Psoas muscle (tissue), 7 donors: ENCODE measurements at regions not wholly inside any gene's neighbourhood (a gene's known extent, or its start where the extent isn't known, plus 50 kb on each side); places are given as distances from the start of the nearest gene placed in this dataset.

Experiments used
- ATAC-seq, 4 donors: fragments of 200-7000 bp; cut with Tn5 transposase; one replicate each; pipeline ENCODE4 v1.9.1; 2020; ENCODE audit warnings: moderate library complexity in 3 of 4, mild to moderate bottlenecking in 2 of 4
- DNase-seq, 2 donors: peaks; one replicate each; pipeline ENCODE4 v3.0.0-alpha.2; 2020
- H3K27ac ChIP-seq: fragments of 200-600 bp; one replicate; pipeline ENCODE4 v1.8.0; 2022
- H3K27me3 ChIP-seq, 3 donors: fragments of 200-600 bp in 1 of 3; one replicate each; pipeline versions ENCODE4 v1.6.1 to v1.8.0; 2013 to 2022; ENCODE audit warnings: low read length in 2 of 3, mild to moderate bottlenecking in 2 of 3, moderate library complexity in 1 of 3; ENCODE audit not compliant: insufficient read depth in 3 of 3
- H3K36me3 ChIP-seq, 2 donors: fragments of 200-600 bp in 1 of 2; one replicate each; pipeline versions ENCODE4 v1.6.1 to v1.8.0; 2013 to 2022; ENCODE audit warnings: low read depth in 1 of 2, mild to moderate bottlenecking in 1 of 2, moderate library complexity in 1 of 2; ENCODE audit not compliant: insufficient read depth in 1 of 2
- H3K4me1 ChIP-seq: fragments of 200-600 bp; one replicate; pipeline ENCODE4 v1.8.0; 2022
- H3K4me3 ChIP-seq: fragments of 200-600 bp; one replicate; pipeline ENCODE4 v1.8.0; 2022; ENCODE audit warnings: mild to moderate bottlenecking
- H3K9me3 ChIP-seq: fragments of 200-600 bp; one replicate; pipeline ENCODE4 v1.8.0; 2022
- CTCF ChIP-seq: fragments of 200-600 bp; IDR thresholded peaks from one replicate; pipeline ENCODE4 v1.8.0; 2022; ENCODE audit warnings: antibody characterized with exemption
- WGBS, 3 donors: extraction: QIAGEN DNeasy Blood & Tissue Kit; methylation state at CpG; one replicate each; pipeline versions ENCODE4 v1.1.6 to v1.1.7; 2013; 5-methylcytosine and 5-hydroxymethylcytosine counted together
- intact Hi-C, 2 donors: fragments of 100-400 bp; cut with DNase I; formaldehyde crosslinking; loops; one replicate each; pipeline versions ENCODE4 v1.11.0 to v1.14.2; 2022
- donor health status: healthy with polysubstance abuse.
- donor health status: DM: no; HTN: no; CAD: no; lungs with moderate emphysema.
- donor health status: Bipolar disorder and iron deficiency.
- donor health status: healthy.
- donor health status: DM: yes; HTN: yes; CAD: no.
- donor health status: DM: no; HTN: no; CAD: no.
- donor health status: DM: yes; HTN: yes; CAD: no.

- H3K4me3 ChIP-seq, result no peak overlapping the region
- 24 to 30% (median 29%) methylated on average over 5 of the region's 5 CpGs for WGBS, 3 donors
- intact Hi-C loops, result no loop called here
- no peaks in the 10 kb centered on the region for H3K9me3 ChIP-seq
- H3K27me3 ChIP-seq, result no peaks in the 10 kb centered on the region
- DNase-seq (no peak), ATAC-seq (peak in 1 of 4 donors; percentile 61)
- H3K27ac ChIP-seq, result no peak overlapping the region
- no peaks in the 10 kb centered on the region for H3K36me3 ChIP-seq
- TF ChIP-seq CTCF, result no peak
- H3K4me1 ChIP-seq, result peaks cover 3% of the 10 kb centered on the region
Measured at GRCh38 chr13:50444726-50445125, 398.8 kb downstream of the DLEU7 start.

- Histone ChIP-seq H3K36me3 (no peaks in the 10 kb centered on the region), H3K27ac (no peak overlapping the region), H3K27me3 (no peaks in the 10 kb centered on the region), H3K4me3 (no peak overlapping the region), H3K4me1 (peaks cover 3% of the 10 kb centered on the region), H3K9me3 (no peaks in the 10 kb centered on the region)
- no peak for DNase-seq
- 94 to 97% (median 95%) methylated on average over 1 of the region's 1 CpG for whole genome bisulfite sequencing, 3 donors
- ATAC-seq, result no peak
- intact Hi-C loops, result no loop called here
- no peak for TF ChIP-seq CTCF
Measured at GRCh38 chr13:50446611-50447010, 396.9 kb downstream of the DLEU7 start.

GRCh38 chr13:50448535-50448998 is 394.9 kb downstream of the DLEU7 start:
- ATAC-seq (no peak), DNase-seq (no peak)
- 58 to 69% (median 60%) methylated on average over 1 of the region's 1 CpG for WGBS, 3 donors
- Histone ChIP-seq H3K4me1 (peaks cover 9% of the 10 kb centered on the region), H3K36me3 (no peaks in the 10 kb centered on the region), H3K27ac (peak overlapping the region; percentile 18), H3K9me3 (no peaks in the 10 kb centered on the region), H3K4me3 (no peak overlapping the region), H3K27me3 (no peaks in the 10 kb centered on the region)
- intact Hi-C loops, result no loop called here
- TF ChIP-seq CTCF, result no peak

GRCh38 chr13:50449465-50449864 is 394.0 kb downstream of the DLEU7 start:
- 89 to 93% (median 93%) methylated on average over 2 of the region's 2 CpGs for WGBS, 3 donors
- Histone ChIP-seq H3K9me3 (no peaks in the 10 kb centered on the region), H3K27ac (no peak overlapping the region), H3K27me3 (no peaks in the 10 kb centered on the region), H3K4me3 (no peak overlapping the region), H3K4me1 (peaks cover 17% of the 10 kb centered on the region), H3K36me3 (no peaks in the 10 kb centered on the region)
- no peak for ATAC-seq
- no peak for TF ChIP-seq CTCF
- no peak for DNase-seq
- intact Hi-C loops, result no loop called here

- intact Hi-C loops, result no loop called here
- ATAC-seq, result no peak
- no peak overlapping the region for H3K4me3 ChIP-seq
- TF ChIP-seq CTCF, result no peak
- no peak overlapping the region for H3K27ac ChIP-seq
- no peaks in the 10 kb centered on the region for H3K36me3 ChIP-seq
- no peak for DNase-seq
- no peaks in the 10 kb centered on the region for H3K27me3 ChIP-seq
- H3K9me3 ChIP-seq, result no peaks in the 10 kb centered on the region
- H3K4me1 ChIP-seq, result peaks cover 15% of the 10 kb centered on the region
- WGBS, 3 donors, result 87 to 97% (median 90%) methylated on average over 2 of the region's 2 CpGs
Measured at GRCh38 chr13:50450279-50450678, 393.2 kb downstream of the DLEU7 start.
